ENCODE measurements at regions not wholly inside any gene's neighbourhood (a gene's known extent, or its start where the extent isn't known, plus 50 kb on each side); places are given as distances from the start of the nearest gene placed in this dataset.

DNA sequence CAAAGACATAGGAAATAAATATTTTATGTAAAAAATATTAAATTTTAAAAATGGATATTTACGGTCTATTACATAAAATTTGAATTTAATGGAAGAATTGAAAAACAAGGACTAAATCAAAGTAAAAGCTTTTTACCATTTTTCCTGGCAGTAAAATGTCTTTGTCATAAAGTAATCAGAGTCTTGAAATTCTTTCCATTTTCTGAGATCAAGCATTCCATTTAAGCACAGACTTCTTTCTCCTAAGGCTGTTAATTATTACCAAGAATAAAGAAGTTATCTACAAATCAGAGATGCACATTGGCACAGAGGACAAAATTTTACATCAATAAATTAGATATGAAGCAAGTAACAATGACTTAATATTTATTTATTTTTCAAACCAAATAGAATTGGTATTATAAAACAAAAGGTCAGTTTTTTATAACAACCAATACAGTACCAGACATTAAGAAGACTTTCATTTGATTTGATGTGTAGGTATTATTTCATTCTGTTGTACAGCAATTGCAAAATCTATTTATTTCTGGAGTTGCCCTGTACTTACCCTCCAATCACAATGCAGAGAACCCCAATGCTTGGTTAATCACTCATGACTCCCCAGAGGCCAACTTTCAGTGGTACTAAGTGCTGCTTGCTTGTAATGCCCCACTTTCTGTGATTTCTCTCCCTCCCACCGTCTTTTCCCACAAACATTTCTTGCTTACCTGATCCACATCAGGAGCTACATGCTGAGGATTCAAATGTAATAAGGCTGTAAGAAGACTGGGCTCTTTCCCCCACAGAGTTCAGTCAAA, 254.6 kb downstream of the GASK1B start:
- Histone ChIP-seq H3K4me3 (ENCODE audit: low read length) (no peak overlapping the region), H3K9me3 (ENCODE audit: control insufficient read depth, low read depth, low read length) (no peaks in the 10 kb centered on the region), H3K27me3 (ENCODE audit: control insufficient read depth, insufficient read depth, low read length) (no peaks in the 10 kb centered on the region), H3K36me3 (ENCODE audit: control insufficient read depth, insufficient read depth, low read length) (no peaks in the 10 kb centered on the region), H3K4me1 (ENCODE audit: control insufficient read depth, insufficient read depth, low read length) (peaks cover 6% of the 10 kb centered on the region), H3K27ac (ENCODE audit: low read length) (peak overlapping the region; percentile 24)
- DNase-seq, result no peak
- 100% methylated on average over 1 of the region's 2 CpGs for WGBS (ENCODE audit: insufficient coverage, low lambda C conversion rate)

- Histone ChIP-seq H3K27me3 (ENCODE audit: control insufficient read depth, insufficient read depth, low read length) (no peaks in the 10 kb centered on the region), H3K4me3 (ENCODE audit: low read length) (no peak overlapping the region), H3K36me3 (ENCODE audit: control insufficient read depth, insufficient read depth, low read length) (no peaks in the 10 kb centered on the region), H3K9me3 (ENCODE audit: control insufficient read depth, low read depth, low read length) (no peaks in the 10 kb centered on the region), H3K4me1 (ENCODE audit: control insufficient read depth, insufficient read depth, low read length) (no peaks in the 10 kb centered on the region), H3K27ac (ENCODE audit: low read length) (no peak overlapping the region)
- DNase-seq, result no peak
- 86% methylated on average over 2 of the region's 3 CpGs for WGBS (ENCODE audit: insufficient coverage, low lambda C conversion rate)
Observed at GRCh38 chr4:157912212-157912611, 260.6 kb downstream of the GASK1B start.

DNA sequence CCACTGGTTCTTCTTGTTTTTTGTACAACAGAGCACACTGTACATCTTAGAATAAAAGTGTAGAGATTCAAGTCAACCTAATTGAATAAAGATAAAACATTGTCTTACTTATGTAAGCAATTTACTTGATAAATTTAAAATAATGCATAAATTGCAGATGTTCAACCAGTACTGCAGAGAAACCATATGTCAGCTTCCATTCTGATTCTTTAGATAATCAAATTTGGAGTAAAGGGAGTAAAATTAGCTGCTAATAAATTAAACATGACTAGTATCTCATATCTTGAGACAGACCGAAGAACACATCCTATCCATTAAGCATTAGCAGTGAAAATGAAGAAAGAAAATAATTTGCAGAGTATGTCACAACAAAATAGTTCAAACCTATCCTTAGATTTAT, 261.2 kb downstream of the GASK1B start:
- 89% methylated on average over 1 of the region's 1 CpG for WGBS (ENCODE audit: insufficient coverage, low lambda C conversion rate)

DNA sequence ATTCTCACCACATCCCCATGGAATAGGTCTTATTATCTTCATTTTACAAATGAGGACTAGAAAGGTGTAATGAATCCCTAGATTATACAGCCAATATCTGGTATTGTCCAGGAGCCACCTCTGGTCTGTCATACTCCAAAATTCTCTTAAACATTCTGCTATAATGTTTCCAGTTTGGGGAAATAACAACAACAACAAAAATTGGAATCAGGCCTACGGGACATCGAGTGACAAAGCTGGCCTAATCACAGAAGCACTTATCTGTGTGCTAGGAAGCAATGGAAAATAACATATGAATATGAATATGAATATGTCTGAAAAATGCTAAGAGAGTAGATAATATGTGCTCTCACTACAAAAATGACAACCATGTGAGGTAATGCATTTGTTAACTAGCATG, 264.1 kb downstream of the GASK1B start:
- Histone ChIP-seq H3K36me3 (ENCODE audit: control insufficient read depth, insufficient read depth, low read length) (no peaks in the 10 kb centered on the region), H3K9me3 (ENCODE audit: control insufficient read depth, low read depth, low read length) (no peaks in the 10 kb centered on the region), H3K27ac (ENCODE audit: low read length) (no peak overlapping the region), H3K4me1 (ENCODE audit: control insufficient read depth, insufficient read depth, low read length) (peaks cover 3% of the 10 kb centered on the region), H3K4me3 (ENCODE audit: low read length) (no peak overlapping the region), H3K27me3 (ENCODE audit: control insufficient read depth, insufficient read depth, low read length) (no peaks in the 10 kb centered on the region)
- 93% methylated on average over 2 of the region's 2 CpGs for WGBS (ENCODE audit: insufficient coverage, low lambda C conversion rate)
- DNase-seq, result no peak

More for the DNA sequence above, 261.2 kb downstream of the GASK1B start:
- no peak for DNase-seq
- H3K27ac ChIP-seq (ENCODE audit: low read length), result no peak overlapping the region
- no peaks in the 10 kb centered on the region for H3K9me3 ChIP-seq (ENCODE audit: control insufficient read depth, low read depth, low read length)
- no peaks in the 10 kb centered on the region for H3K27me3 ChIP-seq (ENCODE audit: control insufficient read depth, insufficient read depth, low read length)
- H3K4me3 ChIP-seq (ENCODE audit: low read length), result no peak overlapping the region
- no peaks in the 10 kb centered on the region for H3K36me3 ChIP-seq (ENCODE audit: control insufficient read depth, insufficient read depth, low read length)
- no peaks in the 10 kb centered on the region for H3K4me1 ChIP-seq (ENCODE audit: control insufficient read depth, insufficient read depth, low read length)

GRCh38 chr4:157908031-157908430, 264.8 kb downstream of the GASK1B start:
- Histone ChIP-seq H3K36me3 (ENCODE audit: control insufficient read depth, insufficient read depth, low read length) (no peaks in the 10 kb centered on the region), H3K9me3 (ENCODE audit: control insufficient read depth, low read depth, low read length) (no peaks in the 10 kb centered on the region), H3K4me3 (ENCODE audit: low read length) (no peak overlapping the region), H3K27me3 (ENCODE audit: control insufficient read depth, insufficient read depth, low read length) (no peaks in the 10 kb centered on the region), H3K4me1 (ENCODE audit: control insufficient read depth, insufficient read depth, low read length) (peaks cover 3% of the 10 kb centered on the region), H3K27ac (ENCODE audit: low read length) (no peak overlapping the region)
- WGBS (ENCODE audit: insufficient coverage, low lambda C conversion rate), result no CpG with 5 or more reads among the region's 3 CpGs
- no peak for DNase-seq

DNA sequence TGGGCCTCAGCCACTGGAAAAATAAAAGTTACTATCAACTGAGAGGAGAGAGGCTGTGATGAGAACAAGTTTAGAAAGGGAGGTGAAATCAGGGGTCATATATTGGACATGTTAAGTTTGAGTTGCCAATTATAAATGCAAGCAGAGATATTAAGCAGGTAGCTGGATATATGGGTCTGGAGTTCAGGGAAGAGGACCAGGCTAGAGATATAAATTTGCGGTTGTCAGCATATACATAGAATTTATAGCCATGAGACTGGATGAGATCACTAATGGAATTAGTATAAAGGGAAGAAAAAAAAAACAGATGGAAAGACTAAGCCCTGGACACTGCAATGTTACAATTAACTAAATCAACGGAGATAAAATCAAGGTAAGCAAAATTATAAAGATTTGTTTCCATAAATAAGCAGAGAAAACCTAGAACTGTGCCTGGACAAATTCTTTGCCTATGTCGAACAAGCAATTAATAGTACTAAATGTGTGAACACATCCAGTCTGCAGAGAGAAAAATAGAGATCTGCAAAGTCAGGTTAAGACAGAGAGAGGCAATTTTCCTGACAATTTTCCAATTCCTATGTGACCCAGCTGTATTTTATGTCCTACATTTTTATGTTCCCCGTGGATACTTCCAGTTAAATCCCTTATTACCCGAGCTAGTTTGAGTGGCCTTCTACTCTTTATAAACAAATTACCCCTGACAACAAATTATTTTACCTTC, 265.4 kb downstream of the GASK1B start:
- H3K27ac ChIP-seq (ENCODE audit: low read length), result no peak overlapping the region
- 73% methylated on average over 3 of the region's 5 CpGs for WGBS (ENCODE audit: insufficient coverage, low lambda C conversion rate)

DNA sequence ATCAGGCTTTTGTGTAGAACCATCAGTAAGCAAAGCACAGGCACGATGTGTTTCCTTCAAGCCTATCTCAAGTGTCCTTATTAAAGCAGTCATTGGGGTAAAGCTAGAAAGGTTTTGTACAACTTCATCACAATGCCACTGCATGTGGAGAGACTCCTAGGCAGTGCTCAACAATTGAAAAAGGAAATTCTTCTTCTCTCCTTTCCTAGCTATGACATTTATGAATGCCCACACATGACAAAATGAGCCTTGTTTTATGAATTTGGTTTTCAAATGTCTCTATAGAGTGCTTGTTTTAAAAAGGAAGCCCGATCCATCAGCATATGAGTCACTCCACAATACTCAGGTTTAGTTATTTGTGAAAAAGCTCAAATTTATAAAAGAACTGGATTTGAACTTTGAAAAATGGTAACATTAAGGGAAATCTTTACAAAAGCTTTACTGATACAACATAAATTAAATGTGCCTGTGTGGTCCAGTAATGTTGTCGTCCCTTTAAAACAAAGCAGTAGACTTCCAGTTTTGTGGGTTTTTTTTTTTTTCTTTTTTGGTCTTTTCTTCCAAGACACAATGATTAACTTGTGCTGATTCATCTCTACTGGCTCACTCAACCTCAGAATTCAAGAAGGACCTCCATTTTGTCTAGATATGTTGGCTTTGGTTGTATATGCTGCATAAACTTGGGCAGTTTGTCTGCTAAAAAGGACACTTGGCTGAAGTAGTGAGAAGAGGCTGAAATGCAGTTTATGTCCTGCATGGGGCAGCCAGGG, 273.8 kb downstream of the GASK1B start:
- H3K4me3 ChIP-seq (ENCODE audit: low read length), result no peak overlapping the region
- H3K27me3 ChIP-seq (ENCODE audit: control insufficient read depth, insufficient read depth, low read length), result no peaks in the 10 kb centered on the region
- no peak overlapping the region for H3K27ac ChIP-seq (ENCODE audit: low read length)
- H3K4me1 ChIP-seq (ENCODE audit: control insufficient read depth, insufficient read depth, low read length), result no peaks in the 10 kb centered on the region
- H3K36me3 ChIP-seq (ENCODE audit: control insufficient read depth, insufficient read depth, low read length), result no peaks in the 10 kb centered on the region
- no peaks in the 10 kb centered on the region for H3K9me3 ChIP-seq (ENCODE audit: control insufficient read depth, low read depth, low read length)
- WGBS (ENCODE audit: insufficient coverage, low lambda C conversion rate), result 95% methylated on average over 2 of the region's 3 CpGs
- no peak for DNase-seq

More for the DNA sequence above, 265.4 kb downstream of the GASK1B start:
- Histone ChIP-seq H3K4me3 (ENCODE audit: low read length) (no peak overlapping the region), H3K36me3 (ENCODE audit: control insufficient read depth, insufficient read depth, low read length) (no peaks in the 10 kb centered on the region), H3K27me3 (ENCODE audit: control insufficient read depth, insufficient read depth, low read length) (no peaks in the 10 kb centered on the region), H3K9me3 (ENCODE audit: control insufficient read depth, low read depth, low read length) (no peaks in the 10 kb centered on the region), H3K4me1 (ENCODE audit: control insufficient read depth, insufficient read depth, low read length) (peaks cover 3% of the 10 kb centered on the region)
- peak in 1 of 2 donors; percentile 15 for DNase-seq

DNA sequence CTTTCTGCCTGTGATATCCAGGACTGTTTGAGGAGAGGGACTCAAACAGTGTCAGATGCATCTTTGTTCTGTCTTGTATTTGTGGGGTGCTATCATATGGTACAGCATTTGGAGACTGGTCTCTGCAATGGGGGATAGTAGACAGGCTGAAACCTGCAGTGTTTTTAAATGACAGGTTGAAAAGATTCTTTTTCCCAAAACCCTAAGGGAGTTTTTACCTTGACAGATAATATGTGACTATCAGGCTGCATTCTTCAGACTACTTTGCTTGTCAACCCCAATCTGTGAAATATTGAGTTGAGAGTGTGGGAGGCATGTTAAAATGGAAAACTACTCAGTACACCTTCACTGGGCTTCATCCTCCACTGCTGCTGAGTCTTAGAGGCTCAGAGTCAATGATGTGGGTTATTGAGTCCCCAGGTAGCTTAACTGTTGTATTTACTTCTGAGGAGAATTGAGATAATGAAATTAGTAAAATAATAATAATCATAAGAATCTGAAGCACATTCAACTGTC, 274.9 kb downstream of the GASK1B start:
- DNase-seq, result no peak
- no peak overlapping the region for H3K27ac ChIP-seq (ENCODE audit: low read length)
- no peak overlapping the region for H3K4me3 ChIP-seq (ENCODE audit: low read length)
- H3K36me3 ChIP-seq (ENCODE audit: control insufficient read depth, insufficient read depth, low read length), result no peaks in the 10 kb centered on the region
- no peaks in the 10 kb centered on the region for H3K9me3 ChIP-seq (ENCODE audit: control insufficient read depth, low read depth, low read length)
- H3K27me3 ChIP-seq (ENCODE audit: control insufficient read depth, insufficient read depth, low read length), result no peaks in the 10 kb centered on the region
- no peaks in the 10 kb centered on the region for H3K4me1 ChIP-seq (ENCODE audit: control insufficient read depth, insufficient read depth, low read length)

- no peak overlapping the region for H3K4me3 ChIP-seq (ENCODE audit: low read length)
- 89% methylated on average over 2 of the region's 3 CpGs for WGBS (ENCODE audit: insufficient coverage, low lambda C conversion rate)
- H3K4me1 ChIP-seq (ENCODE audit: control insufficient read depth, insufficient read depth, low read length), result no peaks in the 10 kb centered on the region
- H3K9me3 ChIP-seq (ENCODE audit: control insufficient read depth, low read depth, low read length), result no peaks in the 10 kb centered on the region
- no peaks in the 10 kb centered on the region for H3K27me3 ChIP-seq (ENCODE audit: control insufficient read depth, insufficient read depth, low read length)
- H3K36me3 ChIP-seq (ENCODE audit: control insufficient read depth, insufficient read depth, low read length), result no peaks in the 10 kb centered on the region
- no peak for DNase-seq
- no peak overlapping the region for H3K27ac ChIP-seq (ENCODE audit: low read length)
Observed at GRCh38 chr4:157896726-157897125, 276.1 kb downstream of the GASK1B start.

GRCh38 chr4:157895205-157895604, 277.6 kb downstream of the GASK1B start:
- DNase-seq, result no peak
- no peaks in the 10 kb centered on the region for H3K36me3 ChIP-seq (ENCODE audit: control insufficient read depth, insufficient read depth, low read length)
- no peaks in the 10 kb centered on the region for H3K27me3 ChIP-seq (ENCODE audit: control insufficient read depth, insufficient read depth, low read length)
- no peaks in the 10 kb centered on the region for H3K4me1 ChIP-seq (ENCODE audit: control insufficient read depth, insufficient read depth, low read length)
- WGBS (ENCODE audit: insufficient coverage, low lambda C conversion rate), result no CpG with 5 or more reads among the region's 4 CpGs
- no peak overlapping the region for H3K4me3 ChIP-seq (ENCODE audit: low read length)
- no peaks in the 10 kb centered on the region for H3K9me3 ChIP-seq (ENCODE audit: control insufficient read depth, low read depth, low read length)
- no peak overlapping the region for H3K27ac ChIP-seq (ENCODE audit: low read length)

All from large intestine (tissue), 3 donors.